Body of pancreas (tissue), 4 donors: ENCODE measurements at regions not wholly inside any gene's neighbourhood (a gene's known extent, or its start where the extent isn't known, plus 50 kb on each side); places are given as distances from the start of the nearest gene placed in this dataset.

ENCODE experiments used
- CTCF ChIP-seq, 7 experiments: fragments of 450-650 bp in 4 of 7; fragments of 200-600 bp in 3 of 7; sonication (generic) in 3 of 7; IDR thresholded peaks; one replicate each; pipeline ENCODE4 v1.5.1; 2016 to 2019; ENCODE audit warnings: antibody characterized with exemption in 7 of 7
- POLR2A ChIP-seq, 3 donors: fragments of 450-650 bp; IDR thresholded peaks; one replicate each; pipeline ENCODE4 v1.6.1; 2016; ENCODE audit warnings: antibody characterized with exemption in 3 of 3, mild to moderate bottlenecking in 2 of 3

GRCh38 chr7:41053820-41054219, 649.1 kb downstream of the INHBA start:
- no peak for TF ChIP-seq POLR2A (IDR thresholded peaks at IDR 0.05)
- no peak for TF ChIP-seq CTCF (IDR thresholded peaks at IDR 0.05)
